Astrocyte (in vitro differentiated cells and primary cell): ENCODE measurements at regions not wholly inside any gene's neighbourhood (a gene's known extent, or its start where the extent isn't known, plus 50 kb on each side); places are given as distances from the start of the nearest gene placed in this dataset.

Source experiments
- DNase-seq: peaks from one replicate; pipeline ENCODE4 v3.0.0-alpha.2; 2010; ENCODE audit warnings: low read depth
- FAIRE-seq: peaks from 2 replicates; lab custom pipeline; 2011; peaks lifted over from hg19 to GRCh38; lab: Jason Lieb, UNC
- H2AFZ ChIP-seq: 2 replicates; pipeline ENCODE4 v1.6.0; 2012; ENCODE audit warnings: low read depth, low read length, inconsistent platforms
- H3K27ac ChIP-seq: 2 replicates; pipeline ENCODE4 v1.5.1; 2011; ENCODE audit warnings: low read depth, low read length, inconsistent platforms
- H3K27me3 ChIP-seq: 2 replicates; pipeline ENCODE4 v1.6.0; 2011; ENCODE audit warnings: low read length, inconsistent platforms; ENCODE audit not compliant: insufficient read depth
- H3K36me3 ChIP-seq: 2 replicates; pipeline ENCODE4 v1.5.1; 2011; ENCODE audit warnings: low read length, inconsistent platforms; ENCODE audit not compliant: insufficient read depth
- H3K4me1 ChIP-seq: 2 replicates; pipeline ENCODE4 v1.5.1; 2011; ENCODE audit warnings: low read length, inconsistent platforms; ENCODE audit not compliant: insufficient read depth
- H3K4me2 ChIP-seq: 2 replicates; pipeline ENCODE4 v1.6.0; 2012; ENCODE audit warnings: low read length, inconsistent platforms
- H3K4me3 ChIP-seq: 2 replicates; pipeline ENCODE4 v1.5.1; 2011; ENCODE audit warnings: low read depth, mild to moderate bottlenecking, low read length, inconsistent platforms; ENCODE audit not compliant: insufficient read depth
- H3K79me2 ChIP-seq: 2 replicates; pipeline ENCODE4 v1.6.0; 2012; ENCODE audit warnings: mild to moderate bottlenecking, low read length, inconsistent platforms; ENCODE audit not compliant: insufficient read depth
- H3K9ac ChIP-seq: 2 replicates; pipeline ENCODE4 v1.6.0; 2012; ENCODE audit warnings: mild to moderate bottlenecking, low read length, inconsistent platforms
- H3K9me3 ChIP-seq: 2 replicates; pipeline ENCODE4 v1.5.1; 2012; ENCODE audit warnings: low read depth, mild to moderate bottlenecking, low read length, inconsistent platforms; ENCODE audit not compliant: insufficient read depth
- H4K20me1 ChIP-seq: 2 replicates; pipeline ENCODE4 v1.6.0; 2012; ENCODE audit warnings: low read length, inconsistent platforms; ENCODE audit not compliant: insufficient read depth
- H3K27ac Mint-ChIP-seq: one replicate; pipeline ENCODE4 v1.8.0; 2021; ENCODE audit warnings: mild to moderate bottlenecking, mixed read lengths; ENCODE audit not compliant: unreplicated experiment
- H3K27me3 Mint-ChIP-seq: one replicate; pipeline ENCODE4 v1.8.0; 2021; ENCODE audit warnings: low read depth, mixed read lengths; ENCODE audit not compliant: unreplicated experiment
- H3K36me3 Mint-ChIP-seq: one replicate; pipeline ENCODE4 v1.8.0; 2021; ENCODE audit warnings: low read depth, mixed read lengths; ENCODE audit not compliant: unreplicated experiment
- H3K4me1 Mint-ChIP-seq: one replicate; pipeline ENCODE4 v1.8.0; 2021; ENCODE audit warnings: low read depth, mixed read lengths; ENCODE audit not compliant: unreplicated experiment
- H3K4me3 Mint-ChIP-seq: one replicate; pipeline ENCODE4 v1.8.0; 2021; ENCODE audit warnings: mild to moderate bottlenecking, moderate library complexity, mixed read lengths; ENCODE audit not compliant: unreplicated experiment
- H3K9me3 Mint-ChIP-seq: one replicate; pipeline ENCODE4 v1.8.0; 2021; ENCODE audit warnings: mild to moderate bottlenecking, mixed read lengths; ENCODE audit not compliant: unreplicated experiment
- CTCF ChIP-seq: IDR thresholded peaks from 2 replicates; pipeline ENCODE4 v1.5.1; 2011; ENCODE audit warnings: low read depth, mild to moderate bottlenecking, inconsistent platforms, low read length, moderate library complexity; ENCODE audit not compliant: insufficient read depth
- EZH2 ChIP-seq: IDR thresholded peaks from 2 replicates; pipeline ENCODE4 v1.6.1; 2012; ENCODE audit warnings: mild to moderate bottlenecking, low read length, inconsistent platforms; ENCODE audit not compliant: insufficient read depth

GRCh38 chr2:238777369-238778067, 70.4 kb upstream of the TWIST2 start:
- DNase-seq (no peak), FAIRE-seq (no peak)
- Histone ChIP-seq H3K9me3 (no peaks in the 10 kb centered on the region), H4K20me1 (no peaks in the 10 kb centered on the region), H2AFZ (no peak overlapping the region), H3K27me3 (no peaks in the 10 kb centered on the region), H3K9ac (no peak overlapping the region), H3K27ac (no peak overlapping the region), H3K4me2 (no peak overlapping the region), H3K36me3 (no peaks in the 10 kb centered on the region), H3K4me1 (no peaks in the 10 kb centered on the region), H3K4me3 (no peak overlapping the region), H3K79me2 (no peaks in the 10 kb centered on the region)
- Mint-ChIP-seq H3K4me1 (no peaks in the 10 kb centered on the region), H3K36me3 (peaks cover 2% of the 10 kb centered on the region), H3K27me3 (peaks cover 19% of the 10 kb centered on the region), H3K27ac (no peak overlapping the region), H3K9me3 (peaks cover 18% of the 10 kb centered on the region), H3K4me3 (no peak overlapping the region)
- TF ChIP-seq CTCF = no peak
- no peak for TF ChIP-seq EZH2

GRCh38 chr2:238784671-238785527, 63.0 kb upstream of the TWIST2 start:
- no peaks in the 10 kb centered on the region for H3K4me1 Mint-ChIP-seq
- no peak overlapping the region for H3K4me3 Mint-ChIP-seq
- Histone ChIP-seq H3K36me3 (no peaks in the 10 kb centered on the region), H3K27ac (no peak overlapping the region), H2AFZ (no peak overlapping the region), H4K20me1 (no peaks in the 10 kb centered on the region), H3K4me1 (peaks cover 4% of the 10 kb centered on the region), H3K79me2 (no peaks in the 10 kb centered on the region), H3K9me3 (no peaks in the 10 kb centered on the region), H3K9ac (no peak overlapping the region), H3K4me2 (no peak overlapping the region), H3K27me3 (no peaks in the 10 kb centered on the region), H3K4me3 (no peak overlapping the region)
- peaks cover 14% of the 10 kb centered on the region for H3K27me3 Mint-ChIP-seq
- H3K36me3 Mint-ChIP-seq = no peaks in the 10 kb centered on the region
- DNase-seq (peak; percentile 29), FAIRE-seq (peak; percentile 39)
- no peak overlapping the region for H3K27ac Mint-ChIP-seq
- H3K9me3 Mint-ChIP-seq = no peaks in the 10 kb centered on the region
- TF ChIP-seq EZH2 (no peak), CTCF (peak; percentile 88)
